Left hindlimb (tissue), 1 donor: ENCODE measurements at regions not wholly inside any gene's neighbourhood (a gene's known extent, or its start where the extent isn't known, plus 50 kb on each side); places are given as distances from the start of the nearest gene placed in this dataset.
"Not testable (repeated sequence)": the region's sequence is repeated elsewhere in the genome, so short reads cannot be mapped to it uniquely, and the experiment has no call there.

Experiments
- DNase-seq: peaks from one replicate; pipeline ENCODE4 v3.0.0-alpha.2; 2018

- DNase-seq, result no peak
Measured at GRCh38 chr22:49674479-49675050, 153.1 kb downstream of the BRD1 start.

- no peak for DNase-seq
Measured at GRCh38 chr22:49673048-49673447, 154.6 kb downstream of the BRD1 start.

GRCh38 chr22:49672014-49672516 lies 155.6 kb downstream of the BRD1 start:
- no peak for DNase-seq

- no peak for DNase-seq
Measured at GRCh38 chr22:49671331-49672013, 156.2 kb downstream of the BRD1 start.

GRCh38 chr22:49670456-49671330 lies 157.0 kb downstream of the BRD1 start:
- DNase-seq, result no peak

GRCh38 chr22:49669969-49670455 lies 157.7 kb downstream of the BRD1 start:
- DNase-seq, result not testable (repeated sequence)

- not testable (repeated sequence) for DNase-seq
Measured at GRCh38 chr22:49669427-49669968, 158.2 kb downstream of the BRD1 start.

GRCh38 chr22:49668402-49668801 lies 159.3 kb downstream of the BRD1 start:
- no peak for DNase-seq

- no peak for DNase-seq
Measured at GRCh38 chr22:49667236-49667635, 160.4 kb downstream of the BRD1 start.

GRCh38 chr22:49666146-49666809 lies 161.4 kb downstream of the BRD1 start:
- DNase-seq, result no peak

GRCh38 chr22:49664891-49665290 lies 162.8 kb downstream of the BRD1 start:
- no peak for DNase-seq

- DNase-seq, result no peak
Measured at GRCh38 chr22:49664371-49664881, 163.2 kb downstream of the BRD1 start.

GRCh38 chr22:49663823-49664222 lies 163.8 kb downstream of the BRD1 start:
- DNase-seq, result no peak

- DNase-seq, result no peak
Measured at GRCh38 chr22:49663311-49663711, 164.4 kb downstream of the BRD1 start.

- no peak for DNase-seq
Measured at GRCh38 chr22:49662681-49663080, 165.0 kb downstream of the BRD1 start.

- no peak for DNase-seq
Measured at GRCh38 chr22:49660794-49661781, 166.6 kb downstream of the BRD1 start.

- DNase-seq, result no peak
Measured at GRCh38 chr22:49660321-49660720, 167.4 kb downstream of the BRD1 start.

- no peak for DNase-seq
Measured at GRCh38 chr22:49659924-49660315, 167.8 kb downstream of the BRD1 start.

- DNase-seq, result no peak
Measured at GRCh38 chr22:49659281-49659923, 168.3 kb downstream of the BRD1 start.

GRCh38 chr22:49658902-49659280 lies 168.8 kb downstream of the BRD1 start:
- no peak for DNase-seq
